ENCODE measurements at regions not wholly inside any gene's neighbourhood (a gene's known extent, or its start where the extent isn't known, plus 50 kb on each side); places are given as distances from the start of the nearest gene placed in this dataset.

- no peak for TF ChIP-seq CHD7 (IDR thresholded peaks at IDR 0.05; ENCODE audit: insufficient replicate concordance, low read length)
- no peak for TF ChIP-seq SRF (IDR thresholded peaks at IDR 0.05; ENCODE audit: low read depth, low read length)
- no peak for TF ChIP-seq BACH1 (IDR thresholded peaks at IDR 0.05; ENCODE audit: low read length)
- no peak for TF ChIP-seq EGR1 (IDR thresholded peaks at IDR 0.05; ENCODE audit: borderline replicate concordance, low read depth, low read length)
- no peak for TF ChIP-seq TBP (IDR thresholded peaks at IDR 0.05; ENCODE audit: low read depth, low read length)
Observed at GRCh38 chr20:39253051-39253755, 291.1 kb downstream of the DHX35 start (continued).
